SK-N-SH treated with all-trans-retinoic acid at 6 μM for 48 hours (cell line): ENCODE measurements at regions not wholly inside any gene's neighbourhood (a gene's known extent, or its start where the extent isn't known, plus 50 kb on each side); places are given as distances from the start of the nearest gene placed in this dataset.

Source experiments
- ESRRG ChIP-seq: fragments of 250-450 bp; sonication (Bioruptor Pico); IDR thresholded peaks from 2 replicates; pipeline ENCODE4 v1.6.1; 2021; ENCODE audit warnings: mild to moderate bottlenecking
- RARB ChIP-seq: fragments of 250-450 bp; sonication (Bioruptor Pico); IDR thresholded peaks from 2 replicates; pipeline ENCODE4 v1.8.0; 2021; ENCODE audit warnings: mild to moderate bottlenecking, moderate library complexity
- TF ChIP-seq, protein P1 (sequence below): fragments of 250-450 bp; sonication (Bioruptor Pico); IDR thresholded peaks from 2 replicates; pipeline ENCODE4 v1.8.0; 2020; ENCODE audit warnings: mild to moderate bottlenecking, moderate library complexity, borderline replicate concordance

DNA sequence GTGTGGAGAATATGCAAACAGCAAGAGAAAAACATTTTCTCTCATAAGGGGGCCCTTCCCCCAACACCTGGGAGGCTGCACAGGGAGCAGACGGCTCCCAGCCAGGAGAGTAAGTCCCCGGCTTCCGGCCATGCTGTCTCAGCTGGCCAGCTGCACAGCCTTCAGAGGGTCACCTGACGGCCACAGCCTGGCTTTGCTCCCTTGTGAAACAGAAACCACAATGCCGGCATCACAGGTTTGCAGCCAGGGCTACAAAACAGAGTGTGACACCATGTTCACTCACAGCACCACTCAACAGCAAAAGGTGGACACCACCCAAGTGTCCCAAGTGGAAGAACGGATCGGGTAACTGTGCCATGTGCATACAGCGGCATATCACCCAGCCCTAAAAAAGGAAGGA lies 86.9 kb upstream of the GPC1 start:
- TF ChIP-seq, protein P1, sequence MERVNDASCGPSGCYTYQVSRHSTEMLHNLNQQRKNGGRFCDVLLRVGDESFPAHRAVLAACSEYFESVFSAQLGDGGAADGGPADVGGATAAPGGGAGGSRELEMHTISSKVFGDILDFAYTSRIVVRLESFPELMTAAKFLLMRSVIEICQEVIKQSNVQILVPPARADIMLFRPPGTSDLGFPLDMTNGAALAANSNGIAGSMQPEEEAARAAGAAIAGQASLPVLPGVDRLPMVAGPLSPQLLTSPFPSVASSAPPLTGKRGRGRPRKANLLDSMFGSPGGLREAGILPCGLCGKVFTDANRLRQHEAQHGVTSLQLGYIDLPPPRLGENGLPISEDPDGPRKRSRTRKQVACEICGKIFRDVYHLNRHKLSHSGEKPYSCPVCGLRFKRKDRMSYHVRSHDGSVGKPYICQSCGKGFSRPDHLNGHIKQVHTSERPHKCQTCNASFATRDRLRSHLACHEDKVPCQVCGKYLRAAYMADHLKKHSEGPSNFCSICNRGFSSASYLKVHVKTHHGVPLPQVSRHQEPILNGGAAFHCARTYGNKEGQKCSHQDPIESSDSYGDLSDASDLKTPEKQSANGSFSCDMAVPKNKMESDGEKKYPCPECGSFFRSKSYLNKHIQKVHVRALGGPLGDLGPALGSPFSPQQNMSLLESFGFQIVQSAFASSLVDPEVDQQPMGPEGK (CRISPR knock-in tag), result no peak
- TF ChIP-seq ESRRG (CRISPR knock-in tag) (no peak), RARB (CRISPR knock-in tag) (no peak)
